GM18519 (cell line): ENCODE measurements at regions not wholly inside any gene's neighbourhood (a gene's known extent, or its start where the extent isn't known, plus 50 kb on each side); places are given as distances from the start of the nearest gene placed in this dataset.
"Not testable (repeated sequence)": the region's sequence is repeated elsewhere in the genome, so short reads cannot be mapped to it uniquely, and the experiment has no call there.

ENCODE experiments used
- ATAC-seq: cut with Tn5 transposase; IDR thresholded peaks from one replicate; pipeline ENCODE4 v1.9.1; 2021; ENCODE audit warnings: mild to moderate bottlenecking, moderate library complexity; ENCODE audit not compliant: unreplicated experiment, low FRiP score

GRCh38 chr7:19549246-19549645, 159.6 kb downstream of the POLR1F start:
- not testable (repeated sequence) for ATAC-seq

GRCh38 chr7:19537942-19538401, 170.9 kb downstream of the POLR1F start:
- no peak for ATAC-seq

- ATAC-seq, result no peak
These were observed 175.6 kb downstream of the POLR1F start for GRCh38 chr7:19533266-19533665.

- ATAC-seq, result no peak
These were observed 178.0 kb downstream of the POLR1F start for GRCh38 chr7:19530852-19531251.

- ATAC-seq, result no peak
These were observed 178.6 kb downstream of the POLR1F start for GRCh38 chr7:19530261-19530660.

- no peak for ATAC-seq
These were observed 182.2 kb downstream of the POLR1F start for GRCh38 chr7:19526639-19527038.

GRCh38 chr7:19522486-19522885, 186.4 kb downstream of the POLR1F start:
- ATAC-seq, result no peak

GRCh38 chr7:19520392-19520791, 188.4 kb downstream of the POLR1F start:
- ATAC-seq, result no peak

- no peak for ATAC-seq
These were observed 189.3 kb downstream of the POLR1F start for GRCh38 chr7:19519443-19520021.

GRCh38 chr7:19517546-19517945, 191.3 kb downstream of the POLR1F start:
- not testable (repeated sequence) for ATAC-seq

- no peak for ATAC-seq
These were observed 200.0 kb downstream of the POLR1F start for GRCh38 chr7:19508821-19509220.

GRCh38 chr7:19508124-19508523, 200.7 kb downstream of the POLR1F start:
- ATAC-seq, result no peak

GRCh38 chr7:19491821-19492452, 216.9 kb downstream of the POLR1F start:
- peak; percentile 82 for ATAC-seq

- ATAC-seq, result no peak
These were observed 217.5 kb downstream of the POLR1F start for GRCh38 chr7:19491371-19491770.

GRCh38 chr7:19489162-19489820, 219.5 kb downstream of the POLR1F start:
- no peak for ATAC-seq

- no peak for ATAC-seq
These were observed 220.8 kb downstream of the POLR1F start for GRCh38 chr7:19488056-19488455.

- ATAC-seq, result no peak
These were observed 226.2 kb downstream of the POLR1F start for GRCh38 chr7:19482628-19483027.

GRCh38 chr7:19480383-19480782, 228.5 kb downstream of the POLR1F start:
- ATAC-seq, result no peak

- ATAC-seq, result no peak
These were observed 238.8 kb downstream of the POLR1F start for GRCh38 chr7:19470031-19470430.

- ATAC-seq, result no peak
These were observed 243.0 kb downstream of the POLR1F start for GRCh38 chr7:19465861-19466260.

GRCh38 chr7:19464751-19465150, 244.1 kb downstream of the POLR1F start:
- no peak for ATAC-seq

GRCh38 chr7:19464241-19464640, 244.6 kb downstream of the POLR1F start:
- ATAC-seq, result no peak
